ENCODE measurements at regions not wholly inside any gene's neighbourhood (a gene's known extent, or its start where the extent isn't known, plus 50 kb on each side); places are given as distances from the start of the nearest gene placed in this dataset.

- TF ChIP-seq CTCF (IDR thresholded peaks at IDR 0.05) = no peak
- no peak for TF ChIP-seq POLR2A (IDR thresholded peaks at IDR 0.05)
- WGBS, 4 donors = 63 to 67% (median 65%) methylated on average over 7 of the region's 7 CpGs
These were observed 1684.8 kb upstream of the TENM3 start for GRCh38 chr4:180558427-180558826.

GRCh38 chr4:180560896-180561295, 1682.3 kb upstream of the TENM3 start:
- no peaks in the 10 kb centered on the region for H3K36me3 ChIP-seq
- intact Hi-C loops (cut with DNase I) = no loop called here

More at GRCh38 chr4:180558427-180558826, 1684.8 kb upstream of the TENM3 start:
- Histone ChIP-seq H3K36me3 (no peaks in the 10 kb centered on the region), H3K27ac (no peak overlapping the region), H3K4me1 (no peaks in the 10 kb centered on the region), H3K27me3 (no peaks in the 10 kb centered on the region), H3K4me3 (no peak overlapping the region), H3K9me3 (peaks cover 0 to 9% (median 0%) of the 10 kb centered on the region in 12 donors)
- no peak for ATAC-seq
- no peak for DNase-seq
- intact Hi-C loops (cut with DNase I) = no loop called here

DNA sequence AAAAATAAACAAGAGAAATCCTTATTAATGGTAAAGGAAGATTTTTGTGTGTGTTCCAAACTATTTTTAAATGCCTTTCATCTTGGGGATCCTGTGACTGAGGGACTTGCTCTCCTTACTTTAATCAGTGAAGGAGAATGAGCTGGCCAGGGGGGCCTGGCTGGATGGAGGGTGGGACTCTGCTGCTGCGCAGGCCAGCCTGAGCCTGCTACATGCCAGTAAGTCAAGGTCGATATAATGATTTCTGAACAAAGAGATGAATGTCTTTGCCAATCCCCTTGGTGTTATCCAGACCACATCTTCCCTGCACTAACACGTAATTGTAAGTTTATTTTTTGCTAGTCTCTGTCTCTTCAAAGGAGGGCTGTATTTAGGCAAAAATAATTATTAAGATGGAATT, 1679.2 kb upstream of the TENM3 start:
- ATAC-seq (no peak), DNase-seq (no peak)
- Histone ChIP-seq H3K27ac (peak overlapping the region in 1 of 12 donors; percentile 49), H3K36me3 (no peaks in the 10 kb centered on the region), H3K27me3 (no peaks in the 10 kb centered on the region), H3K4me3 (no peak overlapping the region), H3K9me3 (no peaks in the 10 kb centered on the region), H3K4me1 (no peaks in the 10 kb centered on the region)
- WGBS, 4 donors = 56 to 65% (median 61%) methylated on average over 3 of the region's 3 CpGs
- intact Hi-C loops (cut with DNase I) = no loop called here
- TF ChIP-seq CTCF (IDR thresholded peaks at IDR 0.05) (no peak), POLR2A (IDR thresholded peaks at IDR 0.05) (no peak)

More at GRCh38 chr4:180560896-180561295, 1682.3 kb upstream of the TENM3 start:
- H3K27me3 ChIP-seq = no peaks in the 10 kb centered on the region
- H3K9me3 ChIP-seq = no peaks in the 10 kb centered on the region
- H3K4me1 ChIP-seq = no peaks in the 10 kb centered on the region
- no peak for DNase-seq
- 47 to 51% (median 49%) methylated on average over 2 of the region's 2 CpGs for WGBS, 4 donors
- no peak overlapping the region for H3K27ac ChIP-seq
- H3K4me3 ChIP-seq = no peak overlapping the region
- no peak for ATAC-seq
- TF ChIP-seq CTCF (IDR thresholded peaks at IDR 0.05) (no peak), POLR2A (IDR thresholded peaks at IDR 0.05) (no peak)

DNA sequence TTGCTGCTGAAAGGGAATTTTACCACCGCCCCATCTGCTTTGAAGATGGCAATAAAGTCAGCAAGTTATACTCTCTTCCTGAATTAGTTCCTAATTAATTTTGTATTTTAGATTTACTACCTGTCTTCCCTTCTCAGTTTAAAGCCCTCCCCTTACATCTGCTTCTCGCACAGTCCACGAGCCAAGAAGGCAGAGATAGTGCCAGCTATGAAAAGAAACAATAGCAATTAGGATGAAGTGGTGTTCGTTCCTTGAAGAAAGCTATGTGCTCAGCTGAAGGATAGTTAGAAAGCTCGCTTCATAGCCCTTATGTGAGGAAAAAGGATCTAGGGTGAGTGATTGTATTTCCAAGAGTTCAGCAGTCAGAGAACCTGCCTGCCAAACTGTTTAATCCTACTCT, 1678.8 kb upstream of the TENM3 start:
- no peaks in the 10 kb centered on the region for H3K9me3 ChIP-seq
- no peak for ATAC-seq
- no peaks in the 10 kb centered on the region for H3K27me3 ChIP-seq
- no peak for DNase-seq
- TF ChIP-seq POLR2A (IDR thresholded peaks at IDR 0.05) = no peak
- no peak for TF ChIP-seq CTCF (IDR thresholded peaks at IDR 0.05)
- no peaks in the 10 kb centered on the region for H3K36me3 ChIP-seq
- WGBS, 4 donors = 66 to 73% (median 70%) methylated on average over 5 of the region's 5 CpGs
- H3K27ac ChIP-seq = peak overlapping the region in 1 of 12 donors; percentile 49
- intact Hi-C loops (cut with DNase I) = no loop called here
- H3K4me1 ChIP-seq = no peaks in the 10 kb centered on the region
- no peak overlapping the region for H3K4me3 ChIP-seq

Data from heart left ventricle (tissue), 16 donors.